ENCODE measurements at regions not wholly inside any gene's neighbourhood (a gene's known extent, or its start where the extent isn't known, plus 50 kb on each side); places are given as distances from the start of the nearest gene placed in this dataset.
A peak's percentile ranks its signal among the peaks of the same experiment; 100 is the strongest.

- peak; percentile 15 for DNase-seq (ENCODE audit: low read depth)
- no peak for TF ChIP-seq CTCF (IDR thresholded peaks at IDR 0.05; ENCODE audit: low read depth, low read length, missing control alignments)
- in situ Hi-C loops (cut with HindIII; ENCODE audit: low sequenced_read_pairs) = no loop called here
- no peak overlapping the region for H3K4me3 ChIP-seq (ENCODE audit: low read depth, low read length)
Measured at GRCh38 chr4:22969287-22969896, 276.7 kb downstream of the GBA3 start.

- no peak overlapping the region for H3K4me3 ChIP-seq (ENCODE audit: low read depth, low read length)
- peak; percentile 36 for DNase-seq (ENCODE audit: low read depth)
- in situ Hi-C loops (cut with HindIII; ENCODE audit: low sequenced_read_pairs) = no loop called here
- peak; percentile 66 for TF ChIP-seq CTCF (IDR thresholded peaks at IDR 0.05; ENCODE audit: low read depth, low read length, missing control alignments)
Measured at GRCh38 chr4:22962295-22962694, 269.6 kb downstream of the GBA3 start.

GRCh38 chr4:22959483-22959882 is 266.7 kb downstream of the GBA3 start:
- TF ChIP-seq CTCF (IDR thresholded peaks at IDR 0.05; ENCODE audit: low read depth, low read length, missing control alignments) = no peak
- in situ Hi-C loops (cut with HindIII; ENCODE audit: low sequenced_read_pairs) = no loop called here
- DNase-seq (ENCODE audit: low read depth) = no peak
- no peak overlapping the region for H3K4me3 ChIP-seq (ENCODE audit: low read depth, low read length)

GRCh38 chr4:22957774-22958309 is 265.1 kb downstream of the GBA3 start:
- no peak for TF ChIP-seq CTCF (IDR thresholded peaks at IDR 0.05; ENCODE audit: low read depth, low read length, missing control alignments)
- DNase-seq (ENCODE audit: low read depth) = no peak
- no peak overlapping the region for H3K4me3 ChIP-seq (ENCODE audit: low read depth, low read length)
- in situ Hi-C loops (cut with HindIII; ENCODE audit: low sequenced_read_pairs) = no loop called here

GRCh38 chr4:22949161-22949855 is 256.6 kb downstream of the GBA3 start:
- in situ Hi-C loops (cut with HindIII; ENCODE audit: low sequenced_read_pairs) = no loop called here
- no peak overlapping the region for H3K4me3 ChIP-seq (ENCODE audit: low read depth, low read length)
- no peak for DNase-seq (ENCODE audit: low read depth)
- TF ChIP-seq CTCF (IDR thresholded peaks at IDR 0.05; ENCODE audit: low read depth, low read length, missing control alignments) = no peak

GRCh38 chr4:22947851-22948250 is 255.1 kb downstream of the GBA3 start:
- TF ChIP-seq CTCF (IDR thresholded peaks at IDR 0.05; ENCODE audit: low read depth, low read length, missing control alignments) = no peak
- in situ Hi-C loops (cut with HindIII; ENCODE audit: low sequenced_read_pairs) = no loop called here
- DNase-seq (ENCODE audit: low read depth) = no peak
- H3K4me3 ChIP-seq (ENCODE audit: low read depth, low read length) = no peak overlapping the region

All from astrocyte of the cerebellum (primary cell).